ENCODE measurements at regions not wholly inside any gene's neighbourhood (a gene's known extent, or its start where the extent isn't known, plus 50 kb on each side); places are given as distances from the start of the nearest gene placed in this dataset.

GRCh38 chr5:158423623-158424200, 564.8 kb upstream of the CLINT1 start:
- TF ChIP-seq POLR2AphosphoS5 (IDR thresholded peaks at IDR 0.05; ENCODE audit: low read depth, low read length) (no peak), GABPA (IDR thresholded peaks at IDR 0.05; ENCODE audit: low read depth, low read length) (no peak), GABPA (CRISPR knock-in tag; IDR thresholded peaks at IDR 0.05; ENCODE audit: low read depth) (no peak), DNMT3B (CRISPR knock-in tag; conservative IDR thresholded peaks at IDR 0.05) (no peak), CTCF (CRISPR knock-in tag; IDR thresholded peaks at IDR 0.05) (no peak), MAX (IDR thresholded peaks at IDR 0.05) (no peak), ZNF766 (CRISPR knock-in tag; IDR thresholded peaks at IDR 0.05; ENCODE audit: borderline replicate concordance) (no peak)
